ENCODE measurements at regions not wholly inside any gene's neighbourhood (a gene's known extent, or its start where the extent isn't known, plus 50 kb on each side); places are given as distances from the start of the nearest gene placed in this dataset.

DNA sequence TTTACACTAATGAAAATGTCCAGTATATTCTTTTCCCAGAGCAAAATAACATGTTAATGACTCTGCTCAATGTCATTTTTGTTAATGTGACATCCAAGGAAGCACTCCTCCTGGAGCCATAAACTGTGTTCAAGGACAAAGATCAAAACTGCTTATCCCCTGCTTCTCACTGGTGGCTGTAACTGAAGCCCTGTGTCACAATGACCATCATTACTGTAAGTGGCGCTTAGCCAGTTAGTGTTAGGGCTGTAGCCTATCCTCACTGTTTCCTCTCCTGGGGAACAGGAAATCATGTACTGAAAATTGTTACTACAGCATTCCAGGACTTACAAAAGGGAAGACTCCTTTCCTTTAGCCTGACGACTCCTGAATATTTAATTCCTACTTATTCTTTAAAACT, 71.7 kb upstream of the COX7C start:
- TF ChIP-seq POLR2AphosphoS5 (IDR thresholded peaks at IDR 0.05): no peak
- no peak for TF ChIP-seq CTCF (IDR thresholded peaks at IDR 0.05)
- no peak for TF ChIP-seq POLR2A (IDR thresholded peaks at IDR 0.05)
